HG02943 (cell line): ENCODE measurements at regions not wholly inside any gene's neighbourhood (a gene's known extent, or its start where the extent isn't known, plus 50 kb on each side); places are given as distances from the start of the nearest gene placed in this dataset.

Experiments used
- ATAC-seq: cut with Tn5 transposase; IDR thresholded peaks from one replicate; pipeline ENCODE4 v1.9.1; 2021; ENCODE audit warnings: mild to moderate bottlenecking, low read depth, moderate library complexity; ENCODE audit not compliant: unreplicated experiment

GRCh38 chr1:83813576-83813975, 185.4 kb downstream of the TTLL7 start:
- ATAC-seq, result no peak

- no peak for ATAC-seq
Observed at GRCh38 chr1:83810144-83810543, 188.8 kb downstream of the TTLL7 start.

GRCh38 chr1:83808536-83808935, 190.4 kb downstream of the TTLL7 start:
- no peak for ATAC-seq

- no peak for ATAC-seq
Observed at GRCh38 chr1:83807821-83808220, 191.1 kb downstream of the TTLL7 start.

GRCh38 chr1:83807231-83807630, 191.7 kb downstream of the TTLL7 start:
- ATAC-seq, result no peak

GRCh38 chr1:83805921-83806320, 193.0 kb downstream of the TTLL7 start:
- ATAC-seq, result no peak

- no peak for ATAC-seq
Observed at GRCh38 chr1:83802460-83803152, 196.3 kb downstream of the TTLL7 start.

- ATAC-seq, result no peak
Observed at GRCh38 chr1:83802023-83802422, 196.9 kb downstream of the TTLL7 start.

- no peak for ATAC-seq
Observed at GRCh38 chr1:83800066-83800465, 198.9 kb downstream of the TTLL7 start.

GRCh38 chr1:83799594-83799993, 199.3 kb downstream of the TTLL7 start:
- no peak for ATAC-seq

GRCh38 chr1:83798965-83799364, 200.0 kb downstream of the TTLL7 start:
- ATAC-seq, result no peak

GRCh38 chr1:83796409-83796808, 202.5 kb downstream of the TTLL7 start:
- no peak for ATAC-seq

- peak; percentile 63 for ATAC-seq
Observed at GRCh38 chr1:83794384-83794783, 204.5 kb downstream of the TTLL7 start.

GRCh38 chr1:83791821-83792437, 207.0 kb downstream of the TTLL7 start:
- ATAC-seq, result no peak

GRCh38 chr1:83790446-83790845, 208.5 kb downstream of the TTLL7 start:
- ATAC-seq, result no peak

GRCh38 chr1:83787246-83787998, 211.5 kb downstream of the TTLL7 start:
- ATAC-seq, result no peak

GRCh38 chr1:83781667-83782066, 217.3 kb downstream of the TTLL7 start:
- ATAC-seq, result no peak

GRCh38 chr1:83779565-83779964, 219.4 kb downstream of the TTLL7 start:
- no peak for ATAC-seq

GRCh38 chr1:83777758-83778101, 221.2 kb downstream of the TTLL7 start:
- ATAC-seq, result no peak

- ATAC-seq, result no peak
Observed at GRCh38 chr1:83776913-83777757, 221.8 kb downstream of the TTLL7 start.
